ENCODE measurements at regions not wholly inside any gene's neighbourhood (a gene's known extent, or its start where the extent isn't known, plus 50 kb on each side); places are given as distances from the start of the nearest gene placed in this dataset.
"Not testable (repeated sequence)": the region's sequence is repeated elsewhere in the genome, so short reads cannot be mapped to it uniquely, and the experiment has no call there.

DNA sequence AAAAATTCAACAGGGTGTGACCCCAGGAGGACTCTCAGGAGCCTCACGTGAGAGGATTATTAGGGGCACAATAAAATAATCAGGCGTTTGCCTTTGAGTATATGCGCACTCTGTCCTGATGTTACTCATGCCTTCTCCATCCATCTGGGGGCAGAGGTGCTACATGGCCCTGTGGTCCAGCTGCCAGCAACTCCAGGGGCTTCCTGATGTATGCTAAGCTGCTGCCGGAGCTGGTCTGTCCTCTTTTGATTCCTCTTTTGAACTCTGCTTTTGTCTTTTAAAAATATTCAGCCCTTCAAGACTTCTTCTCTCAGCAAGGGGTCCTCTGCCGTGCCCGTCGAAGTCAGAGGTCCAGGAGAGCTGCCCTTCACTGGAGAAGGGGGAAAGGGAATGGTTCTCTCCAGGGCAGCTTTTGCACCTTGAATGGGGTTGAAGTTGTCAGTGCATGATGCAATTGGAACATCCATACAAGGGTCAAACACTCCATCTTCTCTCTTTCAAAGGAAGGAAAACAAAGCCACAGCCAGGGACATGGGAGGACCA lies 431.4 kb downstream of the SHISA9 start:
- DNase-seq (ENCODE audit: low spot score in 2 of 2) (no peak), ATAC-seq (no peak)
- Mint-ChIP-seq H3K9me3 (peaks cover 6% of the 10 kb centered on the region in 2 donors), H3K36me3 (no peaks in the 10 kb centered on the region), H3K27ac (no peak overlapping the region)

DNA sequence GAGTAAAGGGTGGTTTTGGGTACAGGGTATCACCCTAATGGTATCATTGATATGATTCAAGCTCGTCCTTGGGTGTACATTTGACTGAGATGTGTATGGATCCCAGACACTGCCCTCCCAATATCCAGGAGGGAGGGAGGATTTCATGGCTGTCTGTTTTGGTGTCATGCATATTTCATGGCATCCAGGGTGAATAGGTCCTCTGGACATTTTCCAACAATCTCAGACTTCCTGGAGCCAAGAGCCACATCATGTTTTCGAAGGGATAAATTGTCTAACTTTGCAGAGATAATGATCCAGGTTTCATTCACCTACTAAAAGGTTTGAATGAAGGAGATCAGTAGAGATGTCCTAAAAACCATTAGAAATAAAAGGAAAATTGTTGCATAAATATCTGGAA lies 431.9 kb downstream of the SHISA9 start:
- ATAC-seq, result no peak
- H3K9me3 Mint-ChIP-seq, result peaks cover 6% of the 10 kb centered on the region in 2 donors
- no peak overlapping the region for H3K27ac Mint-ChIP-seq
- DNase-seq (ENCODE audit: low spot score in 2 of 2), result no peak
- H3K36me3 Mint-ChIP-seq, result no peaks in the 10 kb centered on the region

DNA sequence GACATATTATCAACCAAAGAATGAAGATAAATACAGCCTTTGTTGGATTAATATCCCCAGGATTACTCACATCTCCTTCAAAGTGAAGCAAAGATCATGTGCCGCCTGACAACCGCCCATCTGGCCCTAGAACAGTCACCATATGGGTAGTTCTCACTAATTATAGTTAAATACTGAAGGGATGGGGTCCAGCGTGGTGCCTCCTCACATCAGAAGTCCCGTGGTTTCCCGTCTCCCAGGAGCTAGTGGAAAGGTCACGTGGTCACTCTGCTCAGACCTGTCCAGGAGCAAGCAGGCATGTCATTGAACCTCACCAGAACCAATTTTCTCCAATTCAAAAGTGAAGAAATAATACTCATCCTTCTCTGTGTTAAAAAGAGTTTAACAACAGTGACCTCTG lies 434.5 kb downstream of the SHISA9 start:
- ATAC-seq, result no peak
- no peak for DNase-seq (ENCODE audit: low spot score in 2 of 2)
- H3K9me3 Mint-ChIP-seq, result peaks cover 6% of the 10 kb centered on the region in 2 donors
- no peak overlapping the region for H3K27ac Mint-ChIP-seq
- no peaks in the 10 kb centered on the region for H3K36me3 Mint-ChIP-seq

DNA sequence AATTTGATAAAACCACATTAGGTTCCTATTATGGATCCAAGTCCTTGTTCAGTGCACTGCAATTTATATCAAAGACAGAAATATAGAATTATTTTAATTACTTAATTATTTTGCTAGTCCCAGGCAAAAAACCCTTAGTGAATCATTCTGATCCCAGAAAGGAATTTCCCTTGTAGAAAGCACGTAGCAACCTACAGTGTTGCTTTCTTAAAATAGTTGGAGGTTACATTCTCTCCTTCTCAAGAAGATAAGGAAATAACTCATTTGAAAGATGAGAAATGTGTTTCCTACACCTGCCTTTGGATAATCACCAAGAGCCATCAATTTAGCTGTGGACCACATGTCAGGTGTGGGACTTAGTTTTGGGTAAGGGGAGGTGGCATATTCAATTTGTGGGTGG lies 434.9 kb downstream of the SHISA9 start:
- Mint-ChIP-seq H3K9me3 (peaks cover 6% of the 10 kb centered on the region in 2 donors), H3K27ac (no peak overlapping the region), H3K36me3 (no peaks in the 10 kb centered on the region)
- DNase-seq (ENCODE audit: low spot score in 2 of 2), result no peak
- no peak for ATAC-seq

DNA sequence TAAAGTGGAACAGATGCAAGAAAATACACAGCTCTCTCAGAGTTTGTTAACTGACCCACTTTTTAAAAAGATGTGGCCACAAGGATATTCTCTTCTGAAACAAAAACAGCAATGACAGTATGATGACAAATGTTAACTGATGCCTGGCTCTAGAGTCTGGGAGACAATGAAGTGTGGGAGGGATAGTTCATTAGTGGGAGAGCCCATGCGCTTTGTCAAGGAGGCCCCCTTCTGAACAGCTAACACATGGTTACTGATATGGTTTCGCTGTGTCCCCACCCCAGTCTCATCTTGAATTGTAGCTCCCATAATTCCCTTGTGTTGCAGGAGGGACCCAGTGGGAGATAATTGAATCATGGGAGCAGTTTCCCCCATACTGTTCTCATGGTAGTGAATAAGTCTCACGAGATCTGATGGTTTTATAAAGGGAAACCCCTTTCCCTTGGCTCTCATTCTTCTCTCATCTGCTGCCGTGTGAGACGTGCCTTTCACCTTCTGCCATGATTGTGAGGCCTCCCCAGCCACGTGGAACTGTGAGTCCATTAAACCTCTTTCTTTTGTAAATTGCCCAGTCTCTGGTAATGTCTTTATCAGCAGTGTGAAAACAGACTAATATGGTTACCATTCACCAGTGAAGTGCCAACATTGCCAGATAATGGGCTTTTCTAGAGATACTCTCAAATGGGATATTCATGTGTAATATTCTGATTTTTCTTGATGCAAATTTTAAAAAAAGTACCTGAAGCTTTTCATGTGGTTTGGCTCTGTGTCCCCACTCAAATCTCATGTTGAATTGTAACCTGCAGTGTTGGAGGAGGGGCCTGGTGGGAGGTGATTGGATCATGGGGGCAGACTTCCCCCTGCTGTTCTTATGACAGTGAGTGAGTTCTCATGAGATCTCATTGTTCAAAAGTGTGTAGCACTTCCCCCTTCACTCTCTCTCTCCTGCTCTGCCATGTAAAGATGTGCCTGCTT lies 435.8 kb downstream of the SHISA9 start:
- DNase-seq (ENCODE audit: low spot score in 2 of 2); H3K9me3 Mint-ChIP-seq; H3K36me3 Mint-ChIP-seq; ATAC-seq; H3K27ac Mint-ChIP-seq: not testable (repeated sequence)

DNA sequence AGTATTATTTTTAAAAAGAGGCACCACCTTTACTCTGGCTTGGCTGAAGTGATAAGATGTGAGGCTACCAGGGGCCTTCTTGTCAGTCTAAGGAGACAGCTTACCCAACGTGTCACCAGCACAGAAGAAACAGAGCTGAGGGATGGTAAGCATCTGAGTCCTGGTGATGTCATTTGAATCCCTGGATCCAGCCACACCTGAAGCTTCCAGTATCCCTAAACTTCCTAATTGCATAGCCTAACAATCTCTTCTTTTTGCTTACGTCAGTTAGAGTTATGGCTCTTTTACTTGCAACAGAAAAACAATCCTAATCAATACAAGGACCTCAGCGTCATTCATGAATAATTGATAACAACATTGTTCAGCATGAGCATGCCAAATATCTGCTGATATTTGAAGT lies 436.6 kb downstream of the SHISA9 start:
- ATAC-seq (no peak), DNase-seq (ENCODE audit: low spot score in 2 of 2) (no peak)
- H3K9me3 Mint-ChIP-seq, result no peaks in the 10 kb centered on the region
- H3K27ac Mint-ChIP-seq, result no peak overlapping the region
- H3K36me3 Mint-ChIP-seq, result no peaks in the 10 kb centered on the region

DNA sequence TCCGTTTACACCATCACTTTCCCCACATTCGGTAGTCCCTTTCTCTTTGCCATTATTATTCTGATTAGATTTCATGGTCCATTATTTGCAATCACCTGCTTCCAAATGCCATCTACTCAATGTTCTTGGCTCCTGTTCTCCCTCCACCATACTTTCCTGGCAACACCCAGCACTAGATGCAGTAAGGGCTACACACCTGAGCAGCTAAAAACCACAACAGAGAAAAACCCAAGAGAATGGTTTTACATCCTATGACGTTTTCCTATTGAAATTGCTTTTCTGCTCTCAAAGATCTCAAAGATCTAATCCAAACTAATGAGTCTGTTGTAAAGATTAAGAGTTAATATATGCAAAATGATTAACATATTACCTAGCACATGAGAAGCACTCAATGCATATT lies 441.3 kb downstream of the SHISA9 start:
- ATAC-seq, result no peak
- DNase-seq (ENCODE audit: low spot score in 2 of 2), result no peak

DNA sequence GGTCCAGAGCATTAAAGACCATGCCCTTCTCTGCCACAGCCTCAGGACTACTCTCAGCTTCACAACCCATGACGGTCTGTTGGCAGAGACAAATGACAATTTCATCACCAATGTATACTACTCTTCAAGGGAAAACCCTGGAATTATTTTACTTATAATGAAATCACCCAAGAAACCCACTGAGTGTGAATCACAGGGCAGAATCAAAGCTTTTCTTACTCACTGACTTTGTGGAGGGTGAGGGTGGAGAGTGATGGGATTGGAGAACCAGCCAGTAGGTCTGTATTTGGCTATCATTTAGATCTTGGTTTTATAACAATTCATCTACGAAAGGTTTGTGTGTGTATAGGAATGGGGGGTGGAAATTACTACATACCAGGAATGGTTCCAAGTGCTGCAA lies 442.6 kb downstream of the SHISA9 start:
- Mint-ChIP-seq H3K9me3 (no peaks in the 10 kb centered on the region), H3K27ac (no peak overlapping the region), H3K36me3 (no peaks in the 10 kb centered on the region)
- ATAC-seq (no peak), DNase-seq (ENCODE audit: low spot score in 2 of 2) (no peak)

More for the DNA sequence above, 441.3 kb downstream of the SHISA9 start:
- no peaks in the 10 kb centered on the region for H3K9me3 Mint-ChIP-seq
- H3K27ac Mint-ChIP-seq, result no peak overlapping the region
- no peaks in the 10 kb centered on the region for H3K36me3 Mint-ChIP-seq

DNA sequence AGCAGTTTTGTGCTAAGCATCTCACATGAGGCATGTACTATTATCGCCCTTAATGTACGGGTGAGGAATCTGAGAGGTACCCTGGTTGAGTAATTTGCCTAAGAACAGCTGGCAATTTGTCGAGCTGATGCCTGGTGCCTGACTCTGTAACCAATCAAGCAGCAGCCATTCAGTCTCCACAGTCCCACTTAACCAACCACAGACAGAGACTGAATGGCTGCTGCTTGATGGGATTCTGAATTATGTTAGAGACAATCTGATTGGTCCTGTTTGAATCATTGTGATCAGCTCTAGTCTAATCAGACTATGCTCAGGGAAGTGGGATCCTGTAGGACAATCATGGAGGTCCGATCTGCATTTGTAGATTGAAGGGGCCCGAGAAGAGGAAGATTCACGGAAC lies 447.0 kb downstream of the SHISA9 start:
- no peaks in the 10 kb centered on the region for H3K9me3 Mint-ChIP-seq
- no peak for ATAC-seq
- H3K36me3 Mint-ChIP-seq, result no peaks in the 10 kb centered on the region
- no peak for DNase-seq (ENCODE audit: low spot score in 2 of 2)
- H3K27ac Mint-ChIP-seq, result no peak overlapping the region

DNA sequence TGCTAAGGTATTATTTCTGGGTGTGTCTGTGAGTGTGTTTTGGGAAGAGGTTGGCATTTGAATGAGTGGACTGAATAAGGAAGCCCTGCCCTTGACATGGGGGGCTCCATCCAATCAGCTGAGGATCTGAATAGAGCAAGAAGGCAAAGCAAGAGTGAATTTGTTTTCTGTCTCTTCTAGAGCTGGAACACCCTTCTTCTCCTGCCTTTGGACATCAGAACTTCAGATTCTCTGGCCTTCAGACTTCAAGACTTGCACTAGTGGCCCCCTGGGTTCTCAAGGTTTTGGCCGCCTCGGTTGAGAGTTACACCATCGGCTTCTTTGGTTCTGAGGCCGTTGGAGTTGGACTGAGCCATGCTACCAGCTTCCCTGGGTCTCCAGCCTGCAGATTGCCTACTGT lies 448.6 kb downstream of the SHISA9 start:
- Mint-ChIP-seq H3K27ac (no peak overlapping the region), H3K36me3 (no peaks in the 10 kb centered on the region), H3K9me3 (peaks cover 0 to 4% of the 10 kb centered on the region in 2 donors)
- DNase-seq (ENCODE audit: low spot score in 2 of 2) (no peak), ATAC-seq (no peak)

DNA sequence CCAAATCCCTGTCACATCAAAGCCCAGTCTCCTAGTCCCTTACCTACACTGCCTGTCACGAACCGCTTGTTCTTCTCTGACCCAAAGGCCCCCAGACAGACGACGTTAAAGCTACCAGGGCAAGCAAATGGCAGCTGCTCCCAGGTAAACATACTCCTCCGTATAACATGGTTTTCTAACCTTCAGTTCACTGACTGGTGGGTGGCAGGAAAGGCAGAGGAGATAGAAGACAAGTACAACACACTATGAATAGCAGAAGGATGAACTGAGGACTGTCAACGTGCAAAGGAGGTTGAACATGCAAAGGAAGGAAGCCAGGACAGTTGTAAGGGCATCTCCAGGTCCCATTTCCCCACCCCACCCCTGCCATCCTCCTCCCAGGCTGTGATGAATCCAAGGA lies 449.8 kb downstream of the SHISA9 start:
- DNase-seq (ENCODE audit: low spot score in 2 of 2) (no peak), ATAC-seq (no peak)
- Mint-ChIP-seq H3K27ac (no peak overlapping the region), H3K36me3 (no peaks in the 10 kb centered on the region), H3K9me3 (peaks cover 0 to 4% of the 10 kb centered on the region in 2 donors)

DNA sequence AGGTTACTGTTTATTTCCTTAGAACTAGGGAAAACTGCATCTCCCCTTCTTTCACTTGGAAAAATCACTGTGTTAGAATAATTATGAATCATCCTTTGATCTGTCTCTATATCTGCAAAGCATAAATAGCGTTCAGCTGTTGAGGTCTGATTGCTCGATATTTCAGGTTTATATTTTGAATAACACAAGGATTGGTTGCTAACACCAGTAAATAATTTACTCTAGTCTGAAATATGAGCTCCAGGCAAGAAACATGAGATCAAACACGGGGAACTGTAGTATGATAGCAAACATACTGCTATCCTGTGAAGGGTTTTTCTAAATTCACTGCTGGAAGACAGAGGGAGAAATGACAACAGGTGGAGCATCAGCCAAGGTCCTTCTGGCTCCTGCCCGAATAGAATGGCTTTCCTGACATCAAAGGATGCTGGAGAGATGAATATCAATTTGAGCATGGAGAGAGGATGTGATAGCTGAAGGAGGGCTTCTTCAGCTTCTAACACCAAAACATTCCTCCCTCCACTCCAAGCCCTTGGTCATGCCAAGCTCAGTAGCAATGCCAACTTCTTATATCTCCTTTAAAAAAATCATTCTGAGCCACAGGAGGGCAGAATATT lies 450.3 kb downstream of the SHISA9 start:
- ATAC-seq (no peak), DNase-seq (ENCODE audit: low spot score in 2 of 2) (no peak)
- H3K27ac Mint-ChIP-seq, result no peak overlapping the region

DNA sequence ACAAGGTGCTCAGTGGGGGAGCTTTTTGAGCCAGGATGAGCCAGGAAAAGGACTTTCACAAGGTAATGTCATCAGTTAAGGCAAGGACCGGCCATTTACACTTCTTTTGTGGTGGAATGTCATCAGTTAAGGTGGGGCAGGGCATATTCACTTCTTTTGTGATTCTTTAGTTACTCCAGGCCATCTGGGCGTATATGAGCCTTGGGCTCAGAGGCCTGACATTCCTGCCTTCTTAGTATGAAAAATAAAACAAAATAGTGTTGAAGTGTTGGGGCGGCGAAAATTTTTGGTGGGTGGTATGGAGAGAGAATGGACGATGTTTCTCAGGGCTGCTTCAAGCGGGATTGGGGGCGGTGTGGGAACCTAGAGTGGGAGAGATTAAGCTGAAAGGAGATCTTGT lies 451.4 kb downstream of the SHISA9 start:
- H3K27ac Mint-ChIP-seq; H3K36me3 Mint-ChIP-seq; DNase-seq (ENCODE audit: low spot score in 2 of 2); ATAC-seq; H3K9me3 Mint-ChIP-seq: not testable (repeated sequence)

More for the DNA sequence above, 450.3 kb downstream of the SHISA9 start:
- no peaks in the 10 kb centered on the region for H3K36me3 Mint-ChIP-seq
- peaks cover 0 to 4% of the 10 kb centered on the region in 2 donors for H3K9me3 Mint-ChIP-seq

DNA sequence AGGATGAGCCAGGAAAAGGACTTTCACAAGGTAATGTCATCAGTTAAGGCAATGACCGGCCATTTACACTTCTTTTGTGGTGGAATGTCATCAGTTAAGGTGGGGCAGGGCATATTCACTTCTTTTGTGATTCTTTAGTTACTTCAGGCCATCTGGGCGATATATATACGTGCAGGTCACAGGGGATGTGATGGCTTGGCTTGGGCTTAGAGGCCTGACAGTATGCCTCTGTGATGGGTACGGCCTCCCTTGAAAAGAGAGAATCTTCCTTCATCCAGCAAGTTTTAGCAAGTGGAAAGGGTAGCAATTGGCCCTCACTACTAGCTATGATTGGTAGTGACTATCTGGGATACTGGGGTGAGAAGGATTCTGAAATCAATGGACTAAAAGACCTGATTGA lies 456.4 kb downstream of the SHISA9 start:
- Mint-ChIP-seq H3K36me3 (peaks cover 4 to 13% of the 10 kb centered on the region in 2 donors), H3K9me3 (peaks cover 14 to 23% of the 10 kb centered on the region in 2 donors)
- not testable (repeated sequence) for DNase-seq (ENCODE audit: low spot score in 2 of 2); H3K27ac Mint-ChIP-seq; ATAC-seq

DNA sequence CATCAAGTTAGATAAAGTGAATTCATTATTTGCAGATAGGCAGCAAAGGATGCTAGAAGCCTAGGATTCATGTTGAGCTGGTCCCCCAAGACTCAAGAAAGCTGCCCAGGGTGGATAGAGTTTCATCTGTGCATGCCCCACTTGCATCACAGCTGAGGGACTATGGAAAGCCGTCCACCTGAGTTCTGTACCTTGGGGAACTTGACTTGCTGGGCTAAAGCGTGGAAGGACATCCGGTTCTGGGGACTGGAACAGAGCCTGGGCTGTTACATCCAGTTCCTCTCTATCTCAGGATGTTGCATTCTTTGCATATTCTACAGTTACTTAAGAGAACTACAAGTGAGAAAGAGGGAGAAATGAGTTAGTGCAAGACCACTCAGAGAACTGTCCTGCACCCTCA lies 458.4 kb downstream of the SHISA9 start:
- no peak overlapping the region for H3K27ac Mint-ChIP-seq
- ATAC-seq (no peak), DNase-seq (ENCODE audit: low spot score in 2 of 2) (no peak)
- peaks cover 14 to 19% of the 10 kb centered on the region in 2 donors for H3K9me3 Mint-ChIP-seq
- peaks cover 4 to 13% of the 10 kb centered on the region in 2 donors for H3K36me3 Mint-ChIP-seq

DNA sequence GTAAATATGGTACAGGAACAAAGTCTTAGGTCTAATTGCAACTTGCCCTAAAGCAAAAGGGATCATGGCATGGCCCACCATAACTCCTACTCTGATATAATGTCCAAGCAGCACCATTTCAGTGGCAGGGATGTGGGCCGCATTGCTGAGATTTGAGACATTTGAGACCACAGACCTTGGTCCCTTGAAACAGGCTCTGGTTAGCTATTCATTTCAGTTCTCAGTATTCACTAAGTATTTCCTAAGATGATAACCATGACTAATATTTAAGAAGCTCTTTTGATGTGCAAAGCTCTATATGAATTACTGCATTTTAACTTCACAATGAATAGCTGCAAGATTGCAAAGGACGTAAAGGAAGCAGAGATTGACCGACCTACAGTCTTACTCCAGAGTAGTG lies 471.0 kb downstream of the SHISA9 start:
- no peak for DNase-seq (ENCODE audit: low spot score in 2 of 2)
- ATAC-seq, result peak in 1 of 2 donors; percentile 47
- H3K27ac Mint-ChIP-seq, result no peak overlapping the region
- peaks cover 11 to 18% of the 10 kb centered on the region in 2 donors for H3K9me3 Mint-ChIP-seq
- H3K36me3 Mint-ChIP-seq, result no peaks in the 10 kb centered on the region

DNA sequence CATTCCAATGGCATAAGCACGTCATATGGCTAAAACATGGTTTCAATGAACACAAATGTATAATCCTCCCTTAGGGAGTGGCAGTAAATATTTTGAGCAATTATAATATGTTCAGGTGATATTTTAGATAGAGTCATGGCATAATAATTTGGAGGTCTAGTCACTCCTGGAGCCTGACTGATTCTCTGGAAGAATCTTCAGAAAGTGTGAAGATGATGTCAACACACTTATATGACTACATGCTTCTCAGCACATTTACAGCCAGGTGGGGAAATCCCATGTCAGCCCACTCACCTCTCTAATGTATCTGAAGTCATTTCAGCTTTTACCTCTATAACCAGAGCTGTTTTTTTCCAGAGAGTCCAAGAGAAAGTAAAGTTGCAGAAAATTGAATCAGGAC lies 474.8 kb downstream of the SHISA9 start:
- Mint-ChIP-seq H3K9me3 (peaks cover 19 to 26% of the 10 kb centered on the region in 2 donors), H3K36me3 (no peaks in the 10 kb centered on the region), H3K27ac (no peak overlapping the region)
- ATAC-seq (peak; percentile 37 to 88), DNase-seq (ENCODE audit: low spot score in 2 of 2) (no peak)

Measured in activated naive CD4-positive, alpha-beta T cell treated with anti-CD3 and anti-CD28 coated beads, Interleukin-2, amount 50 U/mL, for 72 hours (primary cell).